ENCODE measurements at regions not wholly inside any gene's neighbourhood (a gene's known extent, or its start where the extent isn't known, plus 50 kb on each side); places are given as distances from the start of the nearest gene placed in this dataset.

GRCh38 chr9:78406146-78406545 lies 109.2 kb downstream of the PSAT1 start:
- H2BK20ac ChIP-seq (ENCODE audit: low read length), result no peak overlapping the region
- DNase-seq (ENCODE audit: low read depth in 1 of 2, low spot score in 2 of 2) (no peak), FAIRE-seq (no peak)
- 76% methylated on average over 1 of the region's 1 CpG; no CpG with 5 or more reads in 1 of the 2 experiments for WGBS, 2 experiments (ENCODE audit: extremely low coverage in 1 of 2, insufficient coverage in 1 of 2, insufficient read length in 1 of 2, insufficient replicate concordance in 2 of 2, low coverage in 1 of 2, low lambda C conversion rate in 2 of 2, missing lambda C conversion rate in 1 of 2)
- H4K20me1 ChIP-seq (replicated peaks in 1 of 2; ENCODE audit: control insufficient read depth in 1 of 2, insufficient read depth in 2 of 2, low read length in 2 of 2), result no peaks in the 10 kb centered on the region
- H3K79me2 ChIP-seq (ENCODE audit: control insufficient read depth in 1 of 2, insufficient read depth in 2 of 2, low read length in 2 of 2), result no peaks in the 10 kb centered on the region; a peak in 1 of 4 replicates
- no peaks in the 10 kb centered on the region for H3K27me3 ChIP-seq (replicated peaks in 1 of 4; ENCODE audit: control insufficient read depth in 3 of 4, extremely low read depth in 1 of 4, insufficient read depth in 3 of 4, low read length in 3 of 4)
- no peak overlapping the region for H3K56ac ChIP-seq (replicated peaks; ENCODE audit: insufficient read length, low read depth, low read length)
- H4K91ac ChIP-seq (replicated peaks; ENCODE audit: insufficient read length, low read length), result no peak overlapping the region
- no peak overlapping the region for H3K27ac ChIP-seq (ENCODE audit: low read depth, low read length)
- H2AFZ ChIP-seq (ENCODE audit: low read length), result no peak overlapping the region
- no peaks in the 10 kb centered on the region for H3K23me2 ChIP-seq (ENCODE audit: low read depth, low read length)
- H2AK5ac ChIP-seq (ENCODE audit: low read depth, low read length), result no peak overlapping the region
- peak overlapping the region; percentile 22 for H4K5ac ChIP-seq (ENCODE audit: insufficient read length, low read depth, low read length)
- H3K36me3 ChIP-seq (ENCODE audit: control insufficient read depth in 2 of 4, insufficient read depth in 4 of 4, low read length in 3 of 4), result peaks cover 0 to 9% (median 0%) of the 10 kb centered on the region in 4 experiments; a peak in 1 of 8 replicates
- H2BK15ac ChIP-seq (ENCODE audit: low read length), result no peak overlapping the region
- ChIA-PET POLR2A (ENCODE audit: partially characterized antibody) (interaction anchor here (1.1 kb wide), 1 partner anchor 9 kb away, joined by 3 read pairs; no protein-coding TSS in a partner anchor), CTCF (ENCODE audit: partially characterized antibody) (no interaction called here)
- no peak overlapping the region for H4K8ac ChIP-seq (ENCODE audit: extremely low read depth, insufficient read depth, low read length)
- no peak overlapping the region for H2BK5ac ChIP-seq (ENCODE audit: low read depth, low read length)
- TF ChIP-seq SRF (IDR thresholded peaks at IDR 0.05; ENCODE audit: low read depth, low read length), result no peak
- TF ChIP-seq POLR2A (IDR thresholded peaks at IDR 0.05; ENCODE audit: control extremely low read depth in 1 of 2, low read depth in 2 of 2, low read length in 2 of 2), result no peak
- no peak for TF ChIP-seq RFX5 (IDR thresholded peaks at IDR 0.05; ENCODE audit: borderline replicate concordance, low read depth, low read length)
- no peak for TF ChIP-seq TBP (IDR thresholded peaks at IDR 0.05; ENCODE audit: low read depth, low read length)
- no peak for TF ChIP-seq POLR2AphosphoS5 (IDR thresholded peaks at IDR 0.05; ENCODE audit: low read depth, low read length)
- no peak for TF ChIP-seq CEBPB (IDR thresholded peaks at IDR 0.05; ENCODE audit: low read depth, low read length)
- no peak for TF ChIP-seq SIRT6 (IDR thresholded peaks at IDR 0.05; ENCODE audit: low read length)
- TF ChIP-seq PHF8 (conservative IDR thresholded peaks at IDR 0.05; ENCODE audit: low read depth, low read length), result no peak
- no peak for TF ChIP-seq CTCF (IDR thresholded peaks at IDR 0.05; ENCODE audit: control extremely low read depth in 1 of 3, insufficient read depth in 1 of 3, low read depth in 1 of 3, low read length in 3 of 3)
- no peak overlapping the region for H3K4ac ChIP-seq (replicated peaks; ENCODE audit: insufficient read length, low read depth, low read length)
- no peak overlapping the region for H2BK12ac ChIP-seq (ENCODE audit: low read depth, low read length)
- no peaks in the 10 kb centered on the region for H3K79me1 ChIP-seq (ENCODE audit: low read depth, low read length)
- peak overlapping the region in 1 of 4 experiments; percentile 10; a peak in 1 of 8 replicates for H3K4me3 ChIP-seq (ENCODE audit: extremely low read depth in 1 of 4, insufficient read depth in 2 of 4, low read depth in 3 of 4, low read length in 4 of 4)
- H2BK120ac ChIP-seq (replicated peaks; ENCODE audit: low read depth, low read length), result no peak overlapping the region
- no peak overlapping the region for H3K14ac ChIP-seq (ENCODE audit: insufficient read length)
- peaks cover 0 to 6% of the 10 kb centered on the region in 2 experiments; a peak in 1 of 4 replicates for H3K9me3 ChIP-seq (ENCODE audit: insufficient read depth in 2 of 2, low read depth in 1 of 2, low read length in 1 of 2)
- H3K23ac ChIP-seq (ENCODE audit: insufficient read length), result no peak overlapping the region
- no peak overlapping the region for H3K18ac ChIP-seq (ENCODE audit: extremely low read depth, low read length)
- H3K9ac ChIP-seq (replicated peaks in 1 of 4; ENCODE audit: extremely low read depth in 1 of 4, low read depth in 3 of 4, low read length in 3 of 4), result no peak overlapping the region
- H3K4me1 ChIP-seq (replicated peaks in 1 of 4; ENCODE audit: control insufficient read depth in 3 of 4, insufficient read depth in 4 of 4, low read length in 3 of 4), result peaks cover 0 to 14% (median 8%) of the 10 kb centered on the region in 4 experiments; a peak in 4 of 7 replicates
- H3K4me2 ChIP-seq (ENCODE audit: insufficient read depth in 1 of 2, low read depth in 2 of 2, low read length in 2 of 2), result peak overlapping the region in 1 of 2 experiments; percentile 12; a peak in 1 of 4 replicates
